CD14-positive monocyte (primary cell): ENCODE measurements at regions not wholly inside any gene's neighbourhood (a gene's known extent, or its start where the extent isn't known, plus 50 kb on each side); places are given as distances from the start of the nearest gene placed in this dataset.

Experiments
- DNase-seq, 3 donors: peaks; one replicate each; pipeline ENCODE4 v3.0.0-alpha.2; 2011 to 2022
- H2AFZ ChIP-seq: 2 replicates; pipeline ENCODE4 v1.6.0; 2012; ENCODE audit warnings: mild to moderate bottlenecking, low read depth, low read length, inconsistent platforms; ENCODE audit not compliant: insufficient read depth, poor library complexity, severe bottlenecking
- H3K27ac ChIP-seq, 2 donors: 1 replicate in 1 of 2; 2 replicates in 1 of 2; pipeline ENCODE4 v1.5.1; 2012 to 2013; ENCODE audit warnings: low read length in 2 of 2, control low read depth in 1 of 2, inconsistent platforms in 1 of 2, low read depth in 1 of 2, mild to moderate bottlenecking in 1 of 2
- H3K27me3 ChIP-seq, 2 donors: one replicate each; pipeline versions ENCODE4 v1.6.0 to v1.6.1; 2011 to 2013; ENCODE audit warnings: low read length in 2 of 2; ENCODE audit not compliant: control insufficient read depth in 2 of 2, insufficient read depth in 2 of 2
- H3K36me3 ChIP-seq, 2 donors: replicated peaks in 1 of 2; 1 replicate in 1 of 2; 2 replicates in 1 of 2; pipeline versions ENCODE4 v1.5.1 to v1.6.1; 2012 to 2013; ENCODE audit warnings: low read length in 2 of 2, control low read depth in 1 of 2, inconsistent platforms in 1 of 2, mild to moderate bottlenecking in 1 of 2; ENCODE audit not compliant: insufficient read depth in 2 of 2, control insufficient read depth in 1 of 2
- H3K4me1 ChIP-seq, 2 donors: 1 replicate in 1 of 2; 2 replicates in 1 of 2; pipeline versions ENCODE4 v1.5.1 to v1.6.1; 2012 to 2013; ENCODE audit warnings: low read length in 2 of 2, control low read depth in 1 of 2, inconsistent platforms in 1 of 2, mild to moderate bottlenecking in 1 of 2, moderate library complexity in 1 of 2; ENCODE audit not compliant: insufficient read depth in 2 of 2, control insufficient read depth in 1 of 2
- H3K4me2 ChIP-seq: replicated peaks from 2 replicates; pipeline ENCODE3; 2012; ENCODE audit warnings: low read length, moderate library complexity, mild to moderate bottlenecking; ENCODE audit not compliant: poor library complexity, severe bottlenecking; ENCODE audit errors: extremely low read depth
- H3K4me3 ChIP-seq, 3 experiments: fragments of 200-600 bp in 1 of 3; sonication (generic) in 1 of 3; replicated peaks in 1 of 3; 1 replicate in 2 of 3; 2 replicates in 1 of 3; pipeline ENCODE4 v1.5.1; 2011 to 2013; ENCODE audit warnings: low read length in 3 of 3, mild to moderate bottlenecking in 3 of 3, control low read depth in 2 of 3, low read depth in 2 of 3, inconsistent platforms in 1 of 3, moderate library complexity in 1 of 3
- H3K79me2 ChIP-seq: 2 replicates; pipeline ENCODE4 v1.6.0; 2012; ENCODE audit warnings: mild to moderate bottlenecking, control low read depth, inconsistent platforms, low read length, moderate library complexity; ENCODE audit not compliant: insufficient read depth
- H3K9ac ChIP-seq: 2 replicates; pipeline ENCODE4 v1.6.0; 2017; ENCODE audit warnings: low read length, mild to moderate bottlenecking; ENCODE audit not compliant: insufficient read depth, poor library complexity, severe bottlenecking
- H3K9me3 ChIP-seq, 2 donors: replicated peaks in 1 of 2; 1 replicate in 1 of 2; 2 replicates in 1 of 2; pipeline versions ENCODE4 v1.5.1 to v1.6.1; 2012 to 2013; ENCODE audit warnings: low read length in 2 of 2, control low read depth in 1 of 2; ENCODE audit not compliant: control insufficient read depth in 1 of 2, insufficient read depth in 1 of 2
- H4K20me1 ChIP-seq: 2 replicates; pipeline ENCODE4 v1.6.0; 2012; ENCODE audit warnings: mild to moderate bottlenecking, low read length, control low read depth, moderate library complexity; ENCODE audit not compliant: insufficient read depth
- H3K27ac Mint-ChIP-seq, 7 donors: one replicate each; pipeline ENCODE4 v1.8.0; 2020; ENCODE audit warnings: mild to moderate bottlenecking in 7 of 7, mixed read lengths in 7 of 7, moderate library complexity in 6 of 7, inconsistent platforms in 2 of 7
- H3K27me3 Mint-ChIP-seq, 3 donors: one replicate each; pipeline ENCODE4 v1.8.0; 2021 to 2022; ENCODE audit warnings: low read depth in 3 of 3, mild to moderate bottlenecking in 3 of 3, mixed read lengths in 3 of 3, moderate library complexity in 3 of 3, inconsistent platforms in 1 of 3
- H3K36me3 Mint-ChIP-seq, 2 donors: one replicate each; pipeline ENCODE4 v1.8.0; 2020; ENCODE audit warnings: mixed read lengths in 2 of 2, inconsistent platforms in 1 of 2, mild to moderate bottlenecking in 1 of 2
- H3K4me1 Mint-ChIP-seq: one replicate; pipeline ENCODE4 v1.8.0; 2020; ENCODE audit warnings: mild to moderate bottlenecking, mixed read lengths
- H3K4me3 Mint-ChIP-seq, 2 donors: one replicate each; pipeline ENCODE4 v1.8.0; 2020; ENCODE audit warnings: mild to moderate bottlenecking in 2 of 2, mixed read lengths in 2 of 2, moderate library complexity in 1 of 2
- H3K9me3 Mint-ChIP-seq, 7 donors: one replicate each; pipeline ENCODE4 v1.8.0; 2020 to 2022; ENCODE audit warnings: mixed read lengths in 7 of 7, mild to moderate bottlenecking in 6 of 7, moderate library complexity in 6 of 7, inconsistent platforms in 2 of 7
- WGBS: methylation state at CpG from one replicate; pipeline ENCODE4 v1.1.5; 2013; ENCODE audit warnings: missing lambda C conversion rate; ENCODE audit not compliant: insufficient coverage; 5-methylcytosine and 5-hydroxymethylcytosine counted together
- intact Hi-C, 2 donors: fragments of 100-400 bp; cut with micrococcal nuclease; formaldehyde crosslinking; loops; one replicate each; pipeline versions ENCODE4 v1.15.0 to v1.15.1; 2023
- TF ChIP-seq, protein P1 (sequence below): fragments of 200-600 bp; IDR thresholded peaks from one replicate; pipeline ENCODE4 v1.8.0; 2022; ENCODE audit warnings: antibody characterized with exemption, mild to moderate bottlenecking

DNA sequence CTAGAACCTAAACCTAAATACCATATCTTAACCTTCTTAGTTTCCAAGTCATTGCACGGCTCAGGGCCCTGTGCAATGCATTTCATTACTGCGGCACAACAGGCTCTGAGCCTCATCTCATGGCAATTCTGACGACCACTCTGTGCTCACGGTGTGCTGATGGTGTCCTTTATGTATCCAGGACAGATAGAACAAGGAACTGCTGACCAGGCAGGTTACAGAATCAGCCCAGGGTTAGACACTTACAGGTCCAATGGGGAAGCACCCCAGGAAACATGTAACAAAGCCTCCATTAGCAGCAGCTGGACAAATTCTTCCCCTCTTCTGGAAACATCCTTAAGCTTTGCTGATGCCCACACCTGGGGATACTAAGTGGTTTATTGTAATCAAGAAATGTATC, 91.9 kb upstream of the NSMCE3 start:
- no peaks in the 10 kb centered on the region for H3K36me3 Mint-ChIP-seq
- H4K20me1 ChIP-seq: no peaks in the 10 kb centered on the region
- no peaks in the 10 kb centered on the region for H3K27me3 ChIP-seq
- no peak for DNase-seq
- H3K9me3 Mint-ChIP-seq: peaks cover 0 to 3% (median 2%) of the 10 kb centered on the region in 7 donors
- H3K79me2 ChIP-seq: no peaks in the 10 kb centered on the region
- intact Hi-C loops: no loop called here
- no peak overlapping the region for H3K27ac ChIP-seq
- no peak overlapping the region for H3K4me3 Mint-ChIP-seq
- no peak overlapping the region for H3K27ac Mint-ChIP-seq
- WGBS: 83% methylated on average over 4 of the region's 4 CpGs
- no peaks in the 10 kb centered on the region for H3K36me3 ChIP-seq
- no peaks in the 10 kb centered on the region for H3K9me3 ChIP-seq
- no peak overlapping the region for H2AFZ ChIP-seq
- H3K4me2 ChIP-seq: no peak overlapping the region
- no peaks in the 10 kb centered on the region for H3K4me1 ChIP-seq
- H3K4me3 ChIP-seq: no peak overlapping the region
- H3K9ac ChIP-seq: no peak overlapping the region
- H3K4me1 Mint-ChIP-seq: no peaks in the 10 kb centered on the region
- TF ChIP-seq, protein P1, sequence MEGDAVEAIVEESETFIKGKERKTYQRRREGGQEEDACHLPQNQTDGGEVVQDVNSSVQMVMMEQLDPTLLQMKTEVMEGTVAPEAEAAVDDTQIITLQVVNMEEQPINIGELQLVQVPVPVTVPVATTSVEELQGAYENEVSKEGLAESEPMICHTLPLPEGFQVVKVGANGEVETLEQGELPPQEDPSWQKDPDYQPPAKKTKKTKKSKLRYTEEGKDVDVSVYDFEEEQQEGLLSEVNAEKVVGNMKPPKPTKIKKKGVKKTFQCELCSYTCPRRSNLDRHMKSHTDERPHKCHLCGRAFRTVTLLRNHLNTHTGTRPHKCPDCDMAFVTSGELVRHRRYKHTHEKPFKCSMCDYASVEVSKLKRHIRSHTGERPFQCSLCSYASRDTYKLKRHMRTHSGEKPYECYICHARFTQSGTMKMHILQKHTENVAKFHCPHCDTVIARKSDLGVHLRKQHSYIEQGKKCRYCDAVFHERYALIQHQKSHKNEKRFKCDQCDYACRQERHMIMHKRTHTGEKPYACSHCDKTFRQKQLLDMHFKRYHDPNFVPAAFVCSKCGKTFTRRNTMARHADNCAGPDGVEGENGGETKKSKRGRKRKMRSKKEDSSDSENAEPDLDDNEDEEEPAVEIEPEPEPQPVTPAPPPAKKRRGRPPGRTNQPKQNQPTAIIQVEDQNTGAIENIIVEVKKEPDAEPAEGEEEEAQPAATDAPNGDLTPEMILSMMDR: no peak
- peaks cover 1 to 4% (median 2%) of the 10 kb centered on the region in 3 donors for H3K27me3 Mint-ChIP-seq

DNA sequence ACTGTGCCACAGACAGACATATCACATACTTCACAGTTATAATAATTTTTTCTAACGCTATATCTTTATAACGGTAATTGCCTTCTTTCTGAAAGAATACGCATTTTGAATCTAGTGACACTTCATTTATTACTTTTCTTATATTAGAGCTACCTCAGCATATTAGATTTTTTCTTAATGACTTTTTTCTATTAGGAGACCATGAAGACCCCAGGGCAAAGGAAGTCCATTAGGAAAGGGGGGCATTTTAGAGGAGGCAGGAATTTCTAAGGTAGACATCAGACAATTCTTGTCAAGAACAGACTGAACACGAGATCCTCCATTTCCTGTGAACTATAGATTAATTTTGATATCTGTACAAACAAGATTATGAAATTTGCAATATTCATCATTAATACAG, 90.5 kb upstream of the NSMCE3 start:
- TF ChIP-seq, protein P1: no peak
- Mint-ChIP-seq H3K9me3 (peaks cover 0 to 1% (median 0%) of the 10 kb centered on the region in 7 donors), H3K4me3 (no peak overlapping the region), H3K27me3 (peaks cover under 1 to 4% (median 2%) of the 10 kb centered on the region in 3 donors), H3K4me1 (no peaks in the 10 kb centered on the region), H3K36me3 (no peaks in the 10 kb centered on the region), H3K27ac (no peak overlapping the region)
- H3K27ac ChIP-seq: no peak overlapping the region
- no peak overlapping the region for H3K4me3 ChIP-seq
- no peaks in the 10 kb centered on the region for H3K4me1 ChIP-seq
- H3K36me3 ChIP-seq: no peaks in the 10 kb centered on the region
- DNase-seq: no peak
- H3K79me2 ChIP-seq: no peaks in the 10 kb centered on the region
- H2AFZ ChIP-seq: no peak overlapping the region
- H3K9me3 ChIP-seq: no peaks in the 10 kb centered on the region
- WGBS: no CpG with 5 or more reads among the region's 4 CpGs
- no peak overlapping the region for H3K9ac ChIP-seq
- no peaks in the 10 kb centered on the region for H3K27me3 ChIP-seq
- H4K20me1 ChIP-seq: no peaks in the 10 kb centered on the region
- intact Hi-C loops: no loop called here
- H3K4me2 ChIP-seq: no peak overlapping the region
